Fibroblast of villous mesenchyme (primary cell): ENCODE measurements at regions not wholly inside any gene's neighbourhood (a gene's known extent, or its start where the extent isn't known, plus 50 kb on each side); places are given as distances from the start of the nearest gene placed in this dataset.

Experiments used
- DNase-seq: peaks from one replicate; pipeline ENCODE4 v3.0.0-alpha.2; 2010; ENCODE audit warnings: low read depth
- H3K4me3 ChIP-seq: 2 replicates; pipeline ENCODE4 v1.5.1; 2011; ENCODE audit warnings: low read depth, mild to moderate bottlenecking, low read length
- CTCF ChIP-seq: IDR thresholded peaks from 2 replicates; pipeline ENCODE4 v1.5.1; 2012; ENCODE audit warnings: low read depth, mild to moderate bottlenecking, low read length; ENCODE audit not compliant: insufficient read depth

DNA sequence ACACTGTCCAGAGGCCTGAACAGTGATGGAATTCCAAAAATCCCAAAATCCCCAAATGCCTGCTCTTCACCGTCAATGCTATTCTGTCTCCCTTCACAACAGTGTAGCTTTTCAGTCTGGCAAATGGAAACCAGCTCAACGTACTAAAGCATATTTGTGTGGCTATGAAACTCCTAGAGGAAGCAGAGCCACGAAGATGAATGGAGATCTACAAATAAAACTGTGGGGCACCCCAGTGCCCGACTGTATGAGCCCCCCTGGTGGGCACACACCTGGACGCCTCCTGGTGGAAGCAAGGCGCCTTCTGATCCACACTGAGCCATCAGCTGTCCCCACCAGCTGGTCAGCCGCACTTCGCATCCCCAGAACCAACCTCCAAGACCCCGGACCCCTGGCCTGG, 129.1 kb upstream of the SOD1 start:
- TF ChIP-seq CTCF, result no peak
- DNase-seq, result no peak

GRCh38 chr21:31529406-31529805, 130.1 kb upstream of the SOD1 start:
- no peak for DNase-seq
- no peak overlapping the region for H3K4me3 ChIP-seq
- no peak for TF ChIP-seq CTCF

More for the DNA sequence above, 129.1 kb upstream of the SOD1 start:
- H3K4me3 ChIP-seq, result no peak overlapping the region

- no peak for TF ChIP-seq CTCF
- DNase-seq, result no peak
- no peak overlapping the region for H3K4me3 ChIP-seq
Measured at GRCh38 chr21:31526040-31526439, 133.5 kb upstream of the SOD1 start.

DNA sequence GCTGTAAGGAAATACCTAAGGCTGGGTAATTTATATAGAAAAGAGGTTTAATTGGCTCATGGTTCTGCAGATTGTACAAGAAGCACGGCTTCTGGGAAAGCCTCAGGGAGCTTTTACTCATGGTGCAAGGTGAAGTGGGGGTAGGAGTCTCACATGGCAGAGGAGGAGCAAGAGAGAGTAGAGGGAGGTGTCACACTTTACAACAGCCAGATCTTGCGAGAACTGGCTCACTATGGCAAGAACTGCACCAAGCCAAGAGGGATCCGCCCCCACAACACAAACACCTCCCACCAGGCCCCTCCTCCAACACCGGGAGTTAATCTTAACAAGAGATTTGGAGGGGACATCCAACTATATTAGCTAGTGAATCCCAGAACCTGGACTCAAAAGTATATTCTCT, 135.4 kb upstream of the SOD1 start:
- DNase-seq, result no peak
- TF ChIP-seq CTCF, result no peak

GRCh38 chr21:31521515-31521914, 138.0 kb upstream of the SOD1 start:
- H3K4me3 ChIP-seq, result no peak overlapping the region
- TF ChIP-seq CTCF, result no peak
- no peak for DNase-seq

More for the DNA sequence above, 135.4 kb upstream of the SOD1 start:
- H3K4me3 ChIP-seq, result no peak overlapping the region

- no peak for DNase-seq
Measured at GRCh38 chr21:31520561-31521098, 138.9 kb upstream of the SOD1 start.

More at GRCh38 chr21:31520561-31521098, 138.9 kb upstream of the SOD1 start:
- TF ChIP-seq CTCF, result no peak
- H3K4me3 ChIP-seq, result no peak overlapping the region
